ENCODE measurements at regions not wholly inside any gene's neighbourhood (a gene's known extent, or its start where the extent isn't known, plus 50 kb on each side); places are given as distances from the start of the nearest gene placed in this dataset.

DNA sequence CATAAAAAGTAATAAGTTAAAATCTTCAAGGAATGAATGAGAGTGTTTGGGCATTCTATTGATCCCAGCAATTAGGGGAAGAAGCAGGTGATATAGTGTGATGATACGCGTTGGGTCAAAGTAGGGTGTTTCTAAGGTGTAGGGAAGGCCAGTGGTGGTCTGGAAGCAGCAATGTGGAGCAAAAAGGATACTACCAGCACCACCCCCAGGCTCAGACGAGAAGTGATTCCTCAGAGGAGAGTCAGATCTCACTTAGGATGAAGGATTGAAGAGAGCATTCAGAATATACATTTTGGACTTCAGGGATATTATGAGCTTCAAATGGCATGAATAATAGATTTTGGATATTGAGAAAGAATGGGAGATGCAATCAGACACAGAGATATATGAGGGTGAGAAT is 497.6 kb downstream of the RMST start:
- no peak overlapping the region for H3K27ac ChIP-seq (ENCODE audit: insufficient read length, low read depth, low read length)
- H2BK12ac ChIP-seq (ENCODE audit: insufficient read length, low read depth, low read length), result no peak overlapping the region
- no peak overlapping the region for H3K14ac ChIP-seq (ENCODE audit: insufficient read depth, low read length)
- H3K18ac ChIP-seq (ENCODE audit: insufficient read length, low read depth, low read length), result no peak overlapping the region
- no peak overlapping the region for H3K27ac Mint-ChIP-seq
- H3K27me3 Mint-ChIP-seq (ENCODE audit: low read depth), result no peaks in the 10 kb centered on the region; the same call in 1 of the 2 replicates
- no peak overlapping the region for H3K9ac ChIP-seq (ENCODE audit: extremely low read depth, insufficient read length, low read length)
- H2AFZ ChIP-seq (ENCODE audit: low read length), result no peak overlapping the region
- no peak overlapping the region for H2BK20ac ChIP-seq (ENCODE audit: low read depth, low read length, poor library complexity, severe bottlenecking)
- DNase-seq, result peak; percentile 41
- H3K27me3 ChIP-seq (ENCODE audit: insufficient read depth, low read length), result no peaks in the 10 kb centered on the region
- H3K56ac ChIP-seq (ENCODE audit: insufficient read length, low read depth, low read length), result no peak overlapping the region
- TF ChIP-seq, protein P1, sequence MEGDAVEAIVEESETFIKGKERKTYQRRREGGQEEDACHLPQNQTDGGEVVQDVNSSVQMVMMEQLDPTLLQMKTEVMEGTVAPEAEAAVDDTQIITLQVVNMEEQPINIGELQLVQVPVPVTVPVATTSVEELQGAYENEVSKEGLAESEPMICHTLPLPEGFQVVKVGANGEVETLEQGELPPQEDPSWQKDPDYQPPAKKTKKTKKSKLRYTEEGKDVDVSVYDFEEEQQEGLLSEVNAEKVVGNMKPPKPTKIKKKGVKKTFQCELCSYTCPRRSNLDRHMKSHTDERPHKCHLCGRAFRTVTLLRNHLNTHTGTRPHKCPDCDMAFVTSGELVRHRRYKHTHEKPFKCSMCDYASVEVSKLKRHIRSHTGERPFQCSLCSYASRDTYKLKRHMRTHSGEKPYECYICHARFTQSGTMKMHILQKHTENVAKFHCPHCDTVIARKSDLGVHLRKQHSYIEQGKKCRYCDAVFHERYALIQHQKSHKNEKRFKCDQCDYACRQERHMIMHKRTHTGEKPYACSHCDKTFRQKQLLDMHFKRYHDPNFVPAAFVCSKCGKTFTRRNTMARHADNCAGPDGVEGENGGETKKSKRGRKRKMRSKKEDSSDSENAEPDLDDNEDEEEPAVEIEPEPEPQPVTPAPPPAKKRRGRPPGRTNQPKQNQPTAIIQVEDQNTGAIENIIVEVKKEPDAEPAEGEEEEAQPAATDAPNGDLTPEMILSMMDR (conservative IDR thresholded peaks at IDR 0.05), result peak; percentile 51
- no peak overlapping the region for H2BK15ac ChIP-seq (ENCODE audit: low read depth, low read length)
- H3K4me1 Mint-ChIP-seq, result no peaks in the 10 kb centered on the region
- no peak overlapping the region for H4K8ac ChIP-seq (replicated peaks; ENCODE audit: insufficient read length, low read depth, low read length)
- H3K9me3 Mint-ChIP-seq, result peaks cover 10 to 11% of the 10 kb centered on the region in 2 experiments; a peak in 4 of 5 replicates
- no peaks in the 10 kb centered on the region for H3K4me1 ChIP-seq (ENCODE audit: insufficient read depth, low read length)
- no peak overlapping the region for H4K91ac ChIP-seq (ENCODE audit: insufficient read length, low read depth, low read length)
- no peaks in the 10 kb centered on the region for H4K20me1 ChIP-seq (ENCODE audit: control insufficient read depth, insufficient read depth, insufficient read length)
- H2BK120ac ChIP-seq (ENCODE audit: low read depth, low read length, poor library complexity, severe bottlenecking), result no peak overlapping the region
- H3K79me1 ChIP-seq (ENCODE audit: insufficient read depth, low read depth, low read length, poor library complexity, severe bottlenecking), result no peaks in the 10 kb centered on the region
- no peaks in the 10 kb centered on the region for H3K23me2 ChIP-seq (ENCODE audit: insufficient read length, low read depth, low read length, poor library complexity, severe bottlenecking)
- no peak overlapping the region for H3K4me3 Mint-ChIP-seq
- no peak overlapping the region for H2AK5ac ChIP-seq (ENCODE audit: insufficient read length, low read length)
- peaks cover 2 to 12% (median 5%) of the 10 kb centered on the region in 3 experiments; a peak in 4 of 7 replicates for H3K36me3 Mint-ChIP-seq (ENCODE audit: insufficient read depth in 1 of 3, low read depth in 3 of 3)
- no peak overlapping the region for H4K5ac ChIP-seq (ENCODE audit: insufficient read length, low read depth, low read length)
- no peak overlapping the region for H2BK5ac ChIP-seq (ENCODE audit: insufficient read length, low read length)
- H3K9me3 ChIP-seq (ENCODE audit: control insufficient read depth, low read depth, low read length), result no peaks in the 10 kb centered on the region
- WGBS (ENCODE audit: extremely low coverage, insufficient read length, low lambda C conversion rate), result no CpG with 5 or more reads among the region's 3 CpGs
- H3K79me2 ChIP-seq (ENCODE audit: insufficient read depth, low read length), result no peaks in the 10 kb centered on the region
- H3K4me2 ChIP-seq (ENCODE audit: insufficient read depth, insufficient read length, low read length), result no peak overlapping the region
- no peak overlapping the region for H3T11ph ChIP-seq (ENCODE audit: low read length)
- H3K4ac ChIP-seq (ENCODE audit: low read depth, low read length), result no peak overlapping the region
- no peak overlapping the region for H3K23ac ChIP-seq (ENCODE audit: insufficient read length, low read depth, low read length)

All from H9 (cell line).